Fibroblast of lung (primary cell): ENCODE measurements at regions not wholly inside any gene's neighbourhood (a gene's known extent, or its start where the extent isn't known, plus 50 kb on each side); places are given as distances from the start of the nearest gene placed in this dataset.

Experiments
- EZH2 ChIP-seq: IDR thresholded peaks from 2 replicates; pipeline ENCODE4 v1.5.1; 2012; ENCODE audit warnings: low read length, control low read depth, mild to moderate bottlenecking; ENCODE audit errors: missing control alignments
- TF ChIP-seq, protein P1 (sequence below), 2 donors: IDR thresholded peaks in 1 of 2; conservative IDR thresholded peaks in 1 of 2; 1 replicate in 1 of 2; 2 replicates in 1 of 2; pipeline ENCODE4 v1.5.1; 2011 to 2012; ENCODE audit warnings: low read length in 2 of 2, control low read depth in 1 of 2, inconsistent platforms in 1 of 2, low read depth in 1 of 2, mild to moderate bottlenecking in 1 of 2

DNA sequence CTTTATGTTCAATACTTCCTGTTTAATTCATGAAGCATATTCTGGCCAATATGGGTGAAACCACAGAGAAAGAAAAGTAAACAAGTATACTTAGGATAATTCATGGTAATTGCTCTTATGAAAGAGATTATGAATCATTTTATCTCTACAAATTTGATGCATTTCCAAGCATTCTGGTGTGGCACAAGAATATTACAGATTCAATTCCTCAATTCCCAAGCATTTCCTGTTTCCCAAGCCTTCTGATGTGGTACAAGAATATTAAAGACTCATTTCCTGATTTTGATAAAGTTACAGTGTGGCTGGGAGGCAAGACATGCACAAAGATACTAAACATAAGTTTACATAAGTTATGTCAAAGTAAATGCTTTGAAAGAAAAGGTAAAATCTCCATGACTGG, 126.1 kb upstream of the NUDT7 start:
- TF ChIP-seq, protein P1, sequence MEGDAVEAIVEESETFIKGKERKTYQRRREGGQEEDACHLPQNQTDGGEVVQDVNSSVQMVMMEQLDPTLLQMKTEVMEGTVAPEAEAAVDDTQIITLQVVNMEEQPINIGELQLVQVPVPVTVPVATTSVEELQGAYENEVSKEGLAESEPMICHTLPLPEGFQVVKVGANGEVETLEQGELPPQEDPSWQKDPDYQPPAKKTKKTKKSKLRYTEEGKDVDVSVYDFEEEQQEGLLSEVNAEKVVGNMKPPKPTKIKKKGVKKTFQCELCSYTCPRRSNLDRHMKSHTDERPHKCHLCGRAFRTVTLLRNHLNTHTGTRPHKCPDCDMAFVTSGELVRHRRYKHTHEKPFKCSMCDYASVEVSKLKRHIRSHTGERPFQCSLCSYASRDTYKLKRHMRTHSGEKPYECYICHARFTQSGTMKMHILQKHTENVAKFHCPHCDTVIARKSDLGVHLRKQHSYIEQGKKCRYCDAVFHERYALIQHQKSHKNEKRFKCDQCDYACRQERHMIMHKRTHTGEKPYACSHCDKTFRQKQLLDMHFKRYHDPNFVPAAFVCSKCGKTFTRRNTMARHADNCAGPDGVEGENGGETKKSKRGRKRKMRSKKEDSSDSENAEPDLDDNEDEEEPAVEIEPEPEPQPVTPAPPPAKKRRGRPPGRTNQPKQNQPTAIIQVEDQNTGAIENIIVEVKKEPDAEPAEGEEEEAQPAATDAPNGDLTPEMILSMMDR (conservative IDR thresholded peaks at IDR 0.05 in 1 of 2, IDR thresholded peaks at IDR 0.05 in 1 of 2; ENCODE audit: low read depth in 1 of 2, low read length in 2 of 2) = no peak
- TF ChIP-seq EZH2 = no peak
